HG02981 (cell line): ENCODE measurements at regions not wholly inside any gene's neighbourhood (a gene's known extent, or its start where the extent isn't known, plus 50 kb on each side); places are given as distances from the start of the nearest gene placed in this dataset.

Experiments
- ATAC-seq: cut with Tn5 transposase; IDR thresholded peaks from one replicate; pipeline ENCODE4 v1.9.1; 2021; ENCODE audit warnings: mild to moderate bottlenecking, moderate library complexity; ENCODE audit not compliant: unreplicated experiment

DNA sequence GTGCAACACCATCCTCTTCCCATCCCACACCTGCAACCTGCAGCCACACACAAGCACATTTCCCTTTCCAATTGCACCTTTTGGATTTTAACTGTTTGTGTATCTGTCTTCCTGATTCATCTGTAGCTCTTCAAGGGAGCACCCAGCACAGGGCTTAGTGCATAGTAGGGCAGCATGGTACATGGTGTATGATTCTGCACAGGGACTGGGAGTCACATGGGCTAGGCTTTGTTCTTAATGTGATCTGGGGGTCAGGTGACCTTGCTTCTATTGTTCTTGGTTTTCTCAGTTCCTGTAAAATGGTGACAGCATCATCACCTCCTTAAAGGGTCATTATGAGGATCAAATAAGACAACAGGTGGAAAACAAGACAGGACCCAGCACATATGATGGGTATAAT lies 419.3 kb downstream of the MATN1 start:
- ATAC-seq, result no peak

DNA sequence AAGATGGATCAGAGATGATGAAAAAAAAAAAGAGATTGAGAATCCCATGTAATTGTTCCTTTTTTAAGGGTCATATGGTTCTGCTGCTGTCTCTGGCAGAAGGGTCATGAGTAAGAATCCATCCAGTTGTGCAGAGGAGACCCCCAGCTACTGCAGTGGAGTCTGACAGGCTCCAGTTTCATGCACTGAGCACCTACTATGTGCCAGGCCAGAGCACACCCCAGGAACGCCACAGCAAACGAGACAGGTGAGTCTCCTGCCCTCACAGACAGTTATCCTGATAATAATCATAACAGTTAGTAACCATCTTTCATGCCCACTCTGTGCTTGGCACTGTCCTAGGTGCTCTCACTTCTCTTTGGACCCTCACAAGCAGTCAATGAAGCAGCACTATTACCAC lies 420.0 kb downstream of the MATN1 start:
- no peak for ATAC-seq

DNA sequence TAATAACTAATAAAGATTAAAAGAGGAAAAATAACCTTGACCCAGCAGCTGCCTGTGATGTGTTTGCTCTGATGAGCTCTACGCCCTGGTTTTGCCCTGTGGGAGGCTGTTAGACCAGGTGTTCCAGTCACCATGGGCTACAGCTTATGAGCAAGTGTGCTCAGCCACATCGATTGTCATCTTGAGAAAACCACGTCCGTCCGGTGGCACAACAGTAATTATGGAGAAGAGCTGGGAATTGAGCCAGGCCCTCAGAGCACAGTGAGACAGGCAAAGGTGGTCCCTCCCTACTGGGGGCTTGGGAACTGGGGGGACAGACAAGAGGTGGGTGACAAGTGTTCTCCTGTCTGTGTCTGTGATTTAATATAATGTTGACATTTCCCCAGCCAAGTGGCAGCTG lies 420.5 kb downstream of the MATN1 start:
- ATAC-seq, result no peak

DNA sequence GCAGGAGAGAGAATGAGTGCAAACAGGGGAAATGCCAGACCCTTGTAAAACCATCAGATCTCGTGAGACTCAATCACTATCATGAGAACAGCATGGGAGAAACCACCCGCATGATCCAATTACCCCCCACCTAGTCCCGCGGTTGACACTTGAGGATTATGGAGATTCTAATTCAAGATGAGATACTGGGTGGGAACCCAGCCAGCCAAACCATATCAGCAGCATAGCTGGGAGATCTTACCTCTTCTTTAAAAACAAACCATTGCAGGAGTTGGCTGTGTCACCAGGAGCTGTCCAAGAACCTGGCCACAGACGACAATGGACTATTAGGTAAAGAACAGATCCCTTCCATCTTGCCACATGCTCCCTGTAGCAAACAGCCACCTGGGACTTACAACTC lies 422.7 kb downstream of the MATN1 start:
- ATAC-seq, result no peak

DNA sequence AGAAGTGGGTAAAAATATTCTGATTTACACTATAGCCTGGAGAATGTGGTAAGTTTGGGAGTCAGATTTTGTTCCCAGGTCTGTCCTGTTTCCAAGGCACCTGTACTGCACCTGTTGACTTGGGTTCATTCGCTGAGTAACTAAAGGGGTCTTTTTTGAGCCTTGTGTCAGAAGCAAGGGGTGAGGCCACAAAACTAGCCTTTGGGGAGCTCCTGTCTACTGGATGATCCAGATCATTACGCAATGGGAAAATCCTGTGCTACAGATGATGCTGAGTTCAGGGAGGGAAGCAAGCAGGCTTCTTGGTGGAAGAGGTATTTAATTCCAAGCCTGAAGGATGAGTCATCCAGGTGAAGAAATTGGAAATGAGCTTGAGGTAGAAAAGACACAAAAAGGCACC lies 424.0 kb downstream of the MATN1 start:
- no peak for ATAC-seq

DNA sequence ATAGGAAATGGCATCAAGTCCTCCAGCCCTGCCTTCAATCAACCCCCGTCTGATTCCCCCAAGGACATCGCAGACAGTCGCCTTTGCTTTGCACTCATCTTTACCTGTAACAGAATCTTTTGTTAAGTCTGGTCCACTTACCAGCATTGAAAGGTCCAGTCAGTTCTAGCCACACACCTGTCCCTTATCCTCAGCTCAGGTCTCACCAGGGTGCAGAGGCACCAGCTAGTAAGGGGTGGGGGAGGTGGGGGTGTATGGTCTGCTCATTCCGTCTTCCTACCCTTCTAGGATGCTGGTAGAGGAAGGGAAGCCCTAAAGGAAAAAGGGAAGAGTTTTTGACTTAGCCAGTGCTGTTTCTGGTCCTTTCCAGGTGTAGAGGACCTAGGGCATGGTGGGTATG lies 427.7 kb downstream of the MATN1 start:
- no peak for ATAC-seq

DNA sequence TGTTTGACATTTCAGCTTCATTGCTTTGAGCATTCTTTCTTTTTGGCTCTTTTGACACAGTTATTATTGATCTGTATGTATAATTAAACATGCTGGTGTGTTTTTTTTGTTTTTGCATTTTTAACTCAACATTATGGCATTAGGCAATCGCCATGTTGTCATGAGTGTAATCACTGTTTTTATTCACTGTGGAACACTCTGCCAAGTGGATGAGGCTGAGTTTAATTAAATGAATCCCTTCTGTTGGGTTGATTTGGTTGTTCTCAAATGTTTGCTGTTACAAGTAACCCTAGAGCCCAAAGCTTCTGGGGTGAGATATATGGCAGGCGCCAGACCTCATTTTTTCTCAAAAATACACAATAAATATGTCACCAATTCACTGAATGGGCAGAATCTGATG lies 428.1 kb downstream of the MATN1 start:
- no peak for ATAC-seq

DNA sequence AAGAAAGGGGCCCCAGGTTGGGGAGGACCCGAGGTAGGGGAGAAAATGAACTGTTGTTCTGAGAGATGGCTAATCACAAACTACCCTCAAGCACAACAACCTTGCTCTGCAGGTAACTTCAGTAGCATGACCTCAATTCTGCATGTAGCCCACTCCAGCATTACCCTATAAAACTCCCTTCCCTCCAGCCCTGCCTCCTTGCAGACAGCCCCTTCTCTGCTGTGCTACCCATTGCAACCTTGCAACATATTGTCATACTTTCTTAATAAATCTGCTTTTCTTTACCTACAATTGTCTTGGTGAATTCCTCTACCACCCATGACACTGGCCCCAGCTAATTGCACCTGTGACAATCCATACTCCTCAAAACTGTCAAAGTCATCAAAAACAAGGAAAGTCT lies 428.9 kb downstream of the MATN1 start:
- ATAC-seq, result no peak

DNA sequence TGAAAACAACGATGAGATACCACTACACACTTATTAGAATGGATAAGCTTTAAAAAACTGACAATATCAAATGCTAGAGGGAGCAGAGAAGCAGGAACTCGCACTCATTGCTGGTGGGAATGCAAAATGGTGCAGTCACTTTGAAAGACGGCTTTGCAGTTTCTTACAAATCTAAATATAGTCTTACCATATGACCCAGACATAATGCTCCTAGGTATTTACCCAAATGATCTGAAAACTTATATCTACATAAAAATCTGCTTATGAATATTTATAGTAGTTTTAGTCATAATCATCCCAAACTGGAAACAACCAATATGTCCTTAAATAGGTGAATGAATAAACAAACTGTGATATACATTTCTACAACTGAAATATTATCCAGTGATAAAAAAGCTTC lies 430.9 kb downstream of the MATN1 start:
- no peak for ATAC-seq

DNA sequence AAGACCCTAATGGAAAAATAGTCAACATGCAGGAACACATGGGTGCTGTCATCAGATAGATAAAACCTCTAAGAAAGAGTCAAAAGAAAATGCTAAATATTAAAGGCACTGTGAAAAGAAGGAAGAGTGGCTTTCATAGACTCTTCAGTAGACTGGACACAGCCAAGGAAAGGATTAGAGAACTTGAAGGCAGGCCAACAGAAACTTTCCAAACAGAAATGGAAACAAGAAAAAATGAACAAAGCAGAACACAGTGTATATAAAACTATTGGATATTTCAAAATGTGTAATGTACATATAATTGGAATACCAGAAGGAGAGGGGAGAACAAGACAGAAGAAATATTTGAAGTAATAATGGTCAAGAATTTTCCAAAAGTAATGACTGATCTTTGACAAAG lies 431.9 kb downstream of the MATN1 start:
- ATAC-seq, result no peak

DNA sequence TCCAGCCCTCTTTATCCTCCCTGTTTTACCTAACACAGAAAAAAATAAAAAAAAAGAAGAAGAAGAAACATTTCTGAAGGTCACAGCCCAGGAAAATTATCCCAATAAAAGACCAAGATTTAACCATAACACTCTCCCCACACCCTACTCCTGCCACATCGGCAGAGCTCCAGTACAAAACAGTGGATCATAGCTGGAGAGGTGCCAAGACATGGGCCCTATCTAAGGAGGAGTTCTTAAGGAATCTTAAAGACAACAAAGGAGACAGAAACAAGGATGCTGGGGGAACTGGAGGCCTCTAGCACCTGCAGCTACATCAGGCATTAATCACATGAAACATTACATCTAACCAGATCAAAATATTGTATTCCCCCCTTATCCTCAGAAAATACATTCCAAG lies 432.8 kb downstream of the MATN1 start:
- ATAC-seq, result no peak

DNA sequence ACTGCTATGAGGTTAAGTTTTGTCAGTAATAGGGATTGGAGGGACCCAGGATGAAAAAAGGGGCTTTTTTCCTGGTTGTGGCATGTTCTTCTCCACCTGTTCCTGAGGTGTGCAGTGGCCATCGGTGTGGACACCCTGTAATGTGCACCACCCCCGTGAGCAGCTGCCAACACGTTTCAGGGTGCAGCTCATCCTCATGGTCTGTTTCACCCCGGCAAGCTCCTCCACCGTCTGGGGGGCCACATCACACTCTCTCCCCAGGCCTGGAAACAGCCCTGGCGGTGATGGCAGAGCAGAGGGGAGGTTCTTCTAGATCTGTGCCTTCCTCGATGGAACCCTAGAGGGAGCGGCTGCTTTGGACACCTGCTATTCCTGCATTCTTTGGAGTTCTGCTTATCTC lies 435.4 kb downstream of the MATN1 start:
- no peak for ATAC-seq

DNA sequence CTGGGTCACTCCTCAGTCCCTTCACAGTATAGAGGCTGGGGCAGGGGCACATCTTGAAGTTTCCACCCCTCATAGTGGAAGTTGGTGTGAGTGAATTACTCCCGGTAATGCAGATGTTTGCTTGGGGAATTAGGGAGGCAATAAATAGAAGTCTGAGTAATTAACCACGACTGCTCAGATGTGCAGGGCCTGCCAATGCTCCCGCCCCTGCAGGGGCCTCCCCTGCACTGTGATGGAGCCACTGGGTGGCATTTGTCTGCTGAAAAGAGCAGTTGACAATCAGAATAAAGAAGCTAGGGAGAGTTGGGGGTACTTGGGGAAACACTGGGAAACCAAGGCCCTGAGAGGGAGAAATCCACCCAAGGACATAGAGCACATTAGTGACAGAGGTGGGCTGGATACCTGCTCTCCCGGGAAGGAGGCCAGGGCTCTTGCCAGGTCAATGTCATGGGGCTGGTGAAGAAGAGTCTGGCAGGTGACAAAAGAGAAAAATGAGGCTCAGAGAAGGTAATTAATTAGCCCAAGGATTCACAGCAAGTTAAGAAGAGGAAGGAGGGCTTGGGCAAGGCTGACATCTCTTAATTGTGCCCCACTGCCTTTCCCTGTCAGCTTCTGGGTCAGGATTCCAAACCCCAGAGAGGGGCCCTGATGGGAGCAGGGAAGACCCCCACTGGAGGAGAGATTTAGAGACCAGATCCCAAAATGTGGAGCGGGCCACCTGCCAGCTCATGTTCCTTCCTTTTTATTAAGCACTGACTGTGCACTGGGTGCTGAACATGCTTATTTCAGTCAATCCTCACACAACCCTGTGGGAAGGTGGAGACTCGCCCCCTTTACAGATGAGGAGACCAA lies 436.2 kb downstream of the MATN1 start:
- no peak for ATAC-seq

DNA sequence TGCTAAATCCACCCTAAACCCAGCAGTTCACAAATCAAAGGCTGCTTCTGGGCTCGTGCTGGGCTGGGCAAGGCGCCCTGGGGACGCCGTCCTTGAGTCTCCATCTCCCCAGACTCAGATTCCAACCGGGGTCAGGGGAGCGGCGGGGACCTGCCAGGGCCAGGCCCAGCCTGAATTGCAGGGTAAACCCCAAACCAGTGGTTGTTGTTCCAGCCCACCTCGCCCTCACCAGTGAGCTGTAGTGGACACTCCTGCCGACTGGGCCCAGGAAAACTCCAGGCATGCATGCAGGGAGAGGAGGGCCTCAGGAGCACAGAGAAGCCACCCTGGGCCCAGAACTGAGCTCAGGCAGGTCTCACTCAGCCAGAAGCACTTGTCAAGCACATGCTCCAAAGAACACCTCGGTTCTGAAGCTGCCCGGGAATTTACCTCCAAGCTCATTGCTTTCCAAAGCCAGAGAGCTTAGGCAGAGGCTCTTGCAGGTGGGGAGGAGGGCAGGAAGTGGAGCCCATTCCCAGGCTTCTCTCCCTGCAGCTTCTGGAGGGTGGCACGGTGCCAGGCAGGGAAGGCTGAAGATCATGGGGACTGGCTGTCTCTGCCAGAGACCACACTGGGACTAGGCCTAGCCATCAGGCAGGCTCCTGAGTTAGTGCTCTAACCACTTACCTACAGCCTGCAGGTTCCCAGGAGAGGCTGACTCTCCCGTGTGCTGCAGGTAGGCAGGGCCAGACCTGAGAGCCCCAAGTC lies 437.0 kb downstream of the MATN1 start:
- ATAC-seq, result no peak

DNA sequence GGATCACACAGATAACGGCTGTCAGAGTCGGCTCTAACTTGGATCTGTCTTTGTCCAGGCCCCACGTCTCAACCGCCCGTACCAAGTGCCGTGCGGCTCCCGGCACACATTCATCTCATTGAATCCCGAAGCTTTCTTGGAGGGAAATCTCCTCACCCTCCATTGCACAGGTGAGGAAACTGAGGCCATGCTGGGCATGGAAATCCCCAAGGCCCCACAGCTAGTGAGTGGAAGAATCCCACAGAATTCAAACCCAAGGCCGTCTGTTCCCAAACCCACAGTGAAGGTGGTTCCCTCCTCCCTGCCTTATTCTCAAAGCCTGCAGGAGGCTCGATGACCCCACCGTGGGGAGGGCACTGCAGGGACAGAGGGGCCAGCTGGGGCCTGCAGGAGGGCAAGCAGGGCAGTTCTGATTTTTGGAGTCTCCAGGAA lies 437.9 kb downstream of the MATN1 start:
- no peak for ATAC-seq

DNA sequence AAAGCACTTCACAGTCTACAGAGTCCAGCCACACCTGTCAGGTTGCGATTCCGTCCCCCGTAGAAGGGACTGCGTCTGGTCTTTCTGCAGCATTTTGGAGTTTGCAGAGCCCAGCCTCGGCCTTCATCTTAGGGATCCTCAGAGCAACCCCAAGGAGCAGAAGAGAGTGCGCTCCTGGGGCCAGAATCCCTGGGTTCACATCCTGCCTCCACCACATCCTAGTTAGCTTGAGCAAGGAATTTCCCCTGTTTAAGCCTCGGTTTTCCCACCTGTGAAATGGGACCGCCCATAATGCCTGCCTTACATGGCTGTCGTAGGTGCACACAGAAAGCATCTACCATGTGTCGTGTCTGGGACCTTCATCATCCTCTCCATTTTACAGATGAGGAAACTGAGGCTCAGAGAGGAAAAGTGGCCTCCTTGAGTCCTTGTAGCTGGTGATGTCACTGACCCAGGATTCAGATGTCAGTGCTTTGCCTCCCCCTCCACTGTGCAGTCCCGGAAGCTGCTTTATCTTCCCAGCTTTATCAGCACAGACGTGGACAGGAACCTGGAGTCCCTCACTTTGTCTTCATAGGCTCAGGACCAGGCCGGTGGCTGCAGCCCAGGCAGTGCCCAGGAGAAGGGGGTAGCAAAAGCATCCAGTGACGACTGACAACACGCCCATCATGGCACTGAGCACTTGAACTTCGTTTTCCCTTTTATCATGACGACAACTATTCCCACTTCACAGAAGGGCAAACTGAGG lies 438.5 kb downstream of the MATN1 start:
- no peak for ATAC-seq

DNA sequence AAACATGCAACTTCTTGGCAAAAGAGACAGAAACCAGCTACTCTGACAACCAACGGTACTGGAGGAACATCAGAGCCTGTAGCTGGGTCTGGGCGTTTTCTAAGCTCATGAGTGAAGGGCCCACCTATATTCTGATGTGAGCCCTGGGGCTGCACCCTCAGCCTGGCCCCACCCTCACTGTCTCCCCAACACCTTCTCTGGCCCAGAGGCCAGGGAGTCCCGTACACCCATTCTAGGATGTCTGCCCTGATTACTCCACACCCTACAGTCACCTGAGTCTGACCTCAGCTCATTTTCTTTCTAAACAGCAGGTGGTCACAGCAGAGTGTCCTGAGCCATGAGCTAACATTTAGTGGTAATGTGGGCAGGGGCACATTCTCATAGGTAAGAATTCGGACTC lies 439.2 kb downstream of the MATN1 start:
- no peak for ATAC-seq

DNA sequence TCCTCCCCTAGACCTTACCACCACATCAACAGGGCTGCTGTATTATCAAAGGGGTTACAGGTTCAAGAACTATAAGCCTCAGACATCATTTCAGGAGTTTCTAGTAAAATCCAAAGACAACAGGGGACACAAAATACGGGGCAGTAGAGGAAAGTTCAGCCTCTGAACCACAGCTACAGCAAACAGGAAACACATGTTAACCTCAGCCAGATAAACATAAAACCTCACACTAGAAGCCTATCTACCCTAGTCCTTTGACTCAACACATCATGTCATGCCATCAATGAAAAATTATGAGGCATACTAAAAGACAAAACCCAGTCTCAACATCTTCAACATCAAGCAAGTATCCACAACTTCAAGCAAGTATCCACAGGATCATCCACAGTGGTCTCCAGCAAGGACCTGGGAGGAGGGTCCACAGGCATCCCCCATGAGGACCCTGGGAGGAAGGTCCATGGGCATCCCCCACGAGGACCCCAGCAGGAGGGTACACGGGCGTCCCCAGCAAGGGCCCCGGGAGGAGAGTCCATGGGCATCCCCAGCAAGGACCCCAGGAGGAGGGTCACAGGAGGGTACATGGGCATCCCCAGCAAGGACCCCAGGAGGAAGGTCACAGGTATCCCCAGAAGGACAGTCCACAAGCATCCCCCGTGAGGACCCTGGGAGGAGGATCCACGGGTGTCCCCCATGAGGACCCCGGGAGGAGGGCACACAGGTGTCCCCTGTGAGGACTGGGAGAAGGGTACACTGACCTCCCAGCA lies 440.0 kb downstream of the MATN1 start:
- no peak for ATAC-seq

DNA sequence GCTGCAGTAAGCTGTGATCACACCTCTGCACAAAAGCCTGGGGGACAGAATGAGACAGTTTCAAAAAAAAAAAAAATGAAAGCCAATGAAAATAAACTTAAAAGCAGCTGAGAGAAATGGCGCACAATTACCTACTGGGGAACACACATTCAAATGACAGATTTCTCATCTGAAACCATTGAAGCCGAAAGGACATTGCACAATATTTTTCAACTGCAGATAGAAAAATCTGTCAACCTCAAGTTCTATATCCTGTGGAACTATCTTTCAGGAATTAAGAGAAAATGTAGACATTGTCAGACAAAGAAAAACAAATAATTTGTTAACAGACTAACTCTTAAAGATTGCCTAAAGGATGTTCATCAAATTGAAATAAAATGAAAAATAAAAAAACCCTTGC lies 442.8 kb downstream of the MATN1 start:
- no peak for ATAC-seq

DNA sequence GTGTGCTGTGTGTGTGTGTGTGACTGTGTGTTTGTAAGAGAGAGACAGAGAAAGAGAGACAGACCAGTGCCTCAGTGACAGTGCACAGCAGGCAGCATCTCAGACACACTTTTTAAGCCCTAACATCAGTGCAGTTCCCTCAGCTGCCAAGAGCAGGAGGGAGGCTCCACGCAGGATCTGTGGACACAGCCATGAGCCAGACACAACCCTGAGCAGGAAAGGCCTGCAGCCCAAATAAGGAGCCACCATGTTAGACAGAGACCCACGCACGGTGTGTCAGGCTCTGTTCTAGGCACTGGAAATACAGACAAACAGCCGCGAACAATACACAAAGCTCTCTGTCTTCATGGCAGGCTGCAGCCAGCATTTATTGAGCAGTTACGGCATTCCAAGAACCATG lies 445.5 kb downstream of the MATN1 start:
- no peak for ATAC-seq

DNA sequence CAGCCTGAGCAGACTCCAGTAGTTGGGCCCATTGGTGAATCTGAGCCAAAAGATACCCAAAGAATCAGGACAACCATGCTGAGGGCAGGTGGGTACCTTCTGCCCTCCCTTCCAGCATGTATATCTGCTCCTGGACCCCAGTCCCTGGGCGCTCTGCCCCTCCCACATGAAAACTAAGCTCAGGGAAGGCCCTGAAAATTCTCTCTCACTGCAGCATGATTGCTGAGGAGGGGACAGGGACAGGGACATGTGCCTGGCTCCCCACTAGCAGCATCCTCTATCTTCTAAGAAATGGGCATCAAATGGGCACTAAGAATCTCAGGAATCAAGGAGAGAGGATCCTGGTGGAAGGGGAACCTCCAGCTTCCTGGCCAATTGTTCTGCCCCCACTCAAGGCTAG lies 446.0 kb downstream of the MATN1 start:
- no peak for ATAC-seq
